NT2/D1 (cell line): ENCODE measurements at regions not wholly inside any gene's neighbourhood (a gene's known extent, or its start where the extent isn't known, plus 50 kb on each side); places are given as distances from the start of the nearest gene placed in this dataset.

Source experiments
- DNase-seq: peaks from one replicate; pipeline ENCODE4 v3.0.0-alpha.2; 2011; ENCODE audit warnings: low read depth, low spot score
- H3K27me3 ChIP-seq: 2 replicates; pipeline ENCODE4 v1.6.0; 2011; ENCODE audit warnings: mild to moderate bottlenecking; ENCODE audit not compliant: insufficient read length, insufficient read depth
- H3K36me3 ChIP-seq: 2 replicates; pipeline ENCODE4 v1.6.1; 2011; ENCODE audit warnings: mild to moderate bottlenecking, low read length, mixed read lengths; ENCODE audit not compliant: insufficient read depth, insufficient read length
- H3K4me1 ChIP-seq: 2 replicates; pipeline ENCODE4 v1.5.1; 2011; ENCODE audit not compliant: insufficient read depth, insufficient read length
- H3K4me3 ChIP-seq: 2 replicates; pipeline ENCODE4 v1.5.1; 2011; ENCODE audit warnings: low read depth; ENCODE audit not compliant: insufficient read length
- H3K9ac ChIP-seq: 2 replicates; pipeline ENCODE4 v1.6.0; 2011; ENCODE audit warnings: low read depth; ENCODE audit not compliant: insufficient read length
- H3K9me3 ChIP-seq: 2 replicates; pipeline ENCODE4 v1.5.1; 2011; ENCODE audit warnings: mild to moderate bottlenecking, low read length; ENCODE audit not compliant: insufficient read depth
- SUZ12 ChIP-seq: IDR thresholded peaks from 2 replicates; pipeline ENCODE4 v1.6.1; 2011; ENCODE audit not compliant: insufficient read length, insufficient read depth; ENCODE audit errors: extremely low read depth
- YY1 ChIP-seq: IDR thresholded peaks from 2 replicates; pipeline ENCODE4 v1.6.1; 2011; ENCODE audit not compliant: insufficient read length, insufficient read depth
- ZNF274 ChIP-seq: IDR thresholded peaks from 2 replicates; pipeline ENCODE4 v1.6.1; 2011; ENCODE audit warnings: mild to moderate bottlenecking, low read depth, low read length

DNA sequence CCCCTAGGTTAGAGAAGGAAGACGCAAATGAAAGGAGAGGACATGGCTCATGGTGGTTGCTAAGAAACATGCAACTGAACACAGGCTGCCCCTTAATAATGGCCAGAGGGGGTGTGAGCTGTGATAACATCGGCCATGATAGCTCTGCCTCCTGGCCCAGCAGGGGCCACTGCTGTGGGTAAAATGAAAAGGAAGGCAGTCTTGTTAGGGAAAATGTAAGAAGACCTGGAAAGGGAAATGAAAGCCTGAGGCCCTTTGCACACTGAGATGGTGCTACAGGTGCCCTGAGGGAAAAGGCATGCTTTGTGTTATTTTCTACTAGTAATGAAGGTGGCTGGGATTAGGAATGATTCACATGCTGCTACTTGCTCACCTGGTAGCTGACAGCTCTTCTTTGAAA lies 123.6 kb upstream of the MID1 start:
- H3K4me3 ChIP-seq, result no peak overlapping the region
- no peak overlapping the region for H3K9ac ChIP-seq
- H3K36me3 ChIP-seq, result no peaks in the 10 kb centered on the region
- no peaks in the 10 kb centered on the region for H3K4me1 ChIP-seq
- no peaks in the 10 kb centered on the region for H3K9me3 ChIP-seq
- no peak for DNase-seq
- TF ChIP-seq YY1 (no peak), ZNF274 (no peak), SUZ12 (no peak)
- no peaks in the 10 kb centered on the region for H3K27me3 ChIP-seq

DNA sequence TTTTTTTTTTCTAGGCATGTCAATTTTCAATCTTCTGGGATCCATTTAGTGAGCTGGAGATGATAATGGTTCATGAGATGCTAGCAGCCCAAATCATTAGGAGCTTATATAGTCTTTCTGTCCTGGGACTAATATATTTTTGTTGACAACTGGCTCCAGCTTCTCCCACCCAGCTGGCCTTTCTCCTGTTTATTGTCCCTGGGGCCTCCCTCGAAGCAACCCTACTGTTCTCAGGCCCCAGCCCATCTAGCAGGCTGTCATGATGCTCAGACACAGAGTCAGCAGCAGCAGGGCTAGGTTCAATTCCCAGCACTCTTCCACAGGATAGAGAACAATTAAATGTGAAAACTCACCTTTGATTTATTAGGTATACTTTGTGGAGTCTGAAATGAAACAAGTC lies 127.6 kb upstream of the MID1 start:
- TF ChIP-seq ZNF274 (no peak), SUZ12 (no peak), YY1 (no peak)
- no peak for DNase-seq
- Histone ChIP-seq H3K9me3 (no peaks in the 10 kb centered on the region), H3K36me3 (no peaks in the 10 kb centered on the region), H3K4me3 (no peak overlapping the region), H3K27me3 (no peaks in the 10 kb centered on the region), H3K9ac (no peak overlapping the region), H3K4me1 (no peaks in the 10 kb centered on the region)

DNA sequence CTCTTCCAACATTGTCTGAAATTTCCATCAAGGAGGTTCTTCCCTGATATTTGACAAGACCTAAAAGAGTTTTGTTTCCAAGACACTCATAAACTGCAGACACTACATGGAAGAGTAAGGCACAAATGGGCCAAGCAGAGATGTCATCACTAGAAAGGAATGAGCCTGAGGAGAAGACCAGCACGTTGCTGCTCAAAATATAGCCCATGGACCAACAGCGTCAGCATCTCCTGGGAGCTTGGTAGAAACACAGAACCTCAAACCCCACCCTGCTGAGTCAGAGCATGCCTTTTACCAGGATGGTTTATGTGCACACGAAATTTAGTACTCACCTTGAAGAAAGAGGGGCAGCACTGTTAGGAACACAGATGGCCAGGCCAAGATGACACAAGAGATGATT lies 128.7 kb upstream of the MID1 start:
- Histone ChIP-seq H3K36me3 (no peaks in the 10 kb centered on the region), H3K9me3 (no peaks in the 10 kb centered on the region), H3K4me3 (no peak overlapping the region), H3K9ac (no peak overlapping the region), H3K27me3 (no peaks in the 10 kb centered on the region), H3K4me1 (no peaks in the 10 kb centered on the region)
- DNase-seq, result no peak
- no peak for TF ChIP-seq ZNF274
- no peak for TF ChIP-seq SUZ12
- TF ChIP-seq YY1, result no peak

DNA sequence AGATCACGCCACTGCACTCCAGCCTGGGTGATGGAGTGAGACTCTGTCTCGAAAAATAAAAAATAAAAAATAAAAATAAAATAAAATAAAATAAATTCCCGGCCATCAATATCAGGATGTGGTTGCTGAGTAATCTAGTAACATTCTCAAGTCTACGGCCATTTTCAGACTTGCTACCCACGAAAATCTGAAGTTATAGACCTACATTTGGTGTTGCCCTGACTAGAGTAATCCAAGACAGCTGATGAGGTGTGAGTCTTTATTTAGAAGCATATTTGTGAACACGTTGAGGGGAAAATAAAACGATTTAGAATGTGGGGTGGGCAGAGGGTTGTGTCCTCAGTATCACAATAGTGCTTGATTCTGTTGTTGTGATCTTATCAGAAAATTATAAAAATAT lies 130.2 kb upstream of the MID1 start:
- DNase-seq, result no peak
- Histone ChIP-seq H3K4me1 (no peaks in the 10 kb centered on the region), H3K9me3 (no peaks in the 10 kb centered on the region), H3K27me3 (no peaks in the 10 kb centered on the region), H3K9ac (no peak overlapping the region), H3K36me3 (no peaks in the 10 kb centered on the region), H3K4me3 (no peak overlapping the region)
- TF ChIP-seq ZNF274 (no peak), SUZ12 (no peak), YY1 (no peak)

DNA sequence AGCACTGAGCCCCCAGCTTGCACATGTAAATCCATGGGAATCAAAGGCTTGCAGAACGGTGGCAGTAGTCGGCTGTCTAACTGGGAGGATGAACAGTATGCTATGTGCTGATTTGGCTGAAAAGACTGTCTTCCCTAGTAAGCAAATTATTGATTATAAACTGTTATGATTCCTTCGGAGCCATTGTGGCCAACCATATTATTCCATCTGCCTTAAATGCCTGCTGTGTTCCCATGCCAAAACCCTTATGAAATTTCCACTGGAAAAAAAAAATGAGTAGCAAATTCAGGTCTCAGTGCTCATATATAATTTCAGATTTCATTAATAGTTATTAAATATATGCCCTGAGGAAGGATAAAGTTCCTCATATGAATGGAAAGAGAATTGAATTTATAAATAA lies 132.7 kb upstream of the MID1 start:
- H3K9ac ChIP-seq, result no peak overlapping the region
- H3K27me3 ChIP-seq, result no peaks in the 10 kb centered on the region
- no peak for TF ChIP-seq ZNF274
- no peak for TF ChIP-seq SUZ12
- TF ChIP-seq YY1, result no peak
- no peaks in the 10 kb centered on the region for H3K36me3 ChIP-seq
- DNase-seq, result no peak
- H3K4me3 ChIP-seq, result no peak overlapping the region
- H3K9me3 ChIP-seq, result no peaks in the 10 kb centered on the region
- no peaks in the 10 kb centered on the region for H3K4me1 ChIP-seq

DNA sequence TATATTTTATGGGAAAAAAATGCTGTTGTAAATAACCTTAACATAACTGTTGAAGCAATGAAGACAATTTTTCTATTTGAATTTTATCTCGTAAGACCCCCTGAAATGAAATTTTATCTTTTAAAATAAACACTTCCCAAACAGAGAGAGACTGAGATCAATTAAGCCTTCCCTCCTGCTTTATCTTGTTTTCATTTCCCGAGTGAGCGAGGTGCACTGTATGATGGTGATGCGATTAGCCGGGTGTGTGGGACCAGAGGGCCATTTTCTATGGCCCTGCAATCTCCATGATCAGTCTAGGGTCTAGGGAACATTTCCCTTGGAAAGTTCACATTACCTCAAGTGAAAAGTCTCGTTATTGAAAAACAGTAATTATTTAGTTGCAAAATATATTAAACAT lies 134.1 kb upstream of the MID1 start:
- no peaks in the 10 kb centered on the region for H3K4me1 ChIP-seq
- no peak overlapping the region for H3K4me3 ChIP-seq
- no peaks in the 10 kb centered on the region for H3K9me3 ChIP-seq
- H3K36me3 ChIP-seq, result no peaks in the 10 kb centered on the region
- no peak for DNase-seq
- no peaks in the 10 kb centered on the region for H3K27me3 ChIP-seq
- TF ChIP-seq SUZ12 (no peak), ZNF274 (no peak), YY1 (no peak)
- no peak overlapping the region for H3K9ac ChIP-seq

DNA sequence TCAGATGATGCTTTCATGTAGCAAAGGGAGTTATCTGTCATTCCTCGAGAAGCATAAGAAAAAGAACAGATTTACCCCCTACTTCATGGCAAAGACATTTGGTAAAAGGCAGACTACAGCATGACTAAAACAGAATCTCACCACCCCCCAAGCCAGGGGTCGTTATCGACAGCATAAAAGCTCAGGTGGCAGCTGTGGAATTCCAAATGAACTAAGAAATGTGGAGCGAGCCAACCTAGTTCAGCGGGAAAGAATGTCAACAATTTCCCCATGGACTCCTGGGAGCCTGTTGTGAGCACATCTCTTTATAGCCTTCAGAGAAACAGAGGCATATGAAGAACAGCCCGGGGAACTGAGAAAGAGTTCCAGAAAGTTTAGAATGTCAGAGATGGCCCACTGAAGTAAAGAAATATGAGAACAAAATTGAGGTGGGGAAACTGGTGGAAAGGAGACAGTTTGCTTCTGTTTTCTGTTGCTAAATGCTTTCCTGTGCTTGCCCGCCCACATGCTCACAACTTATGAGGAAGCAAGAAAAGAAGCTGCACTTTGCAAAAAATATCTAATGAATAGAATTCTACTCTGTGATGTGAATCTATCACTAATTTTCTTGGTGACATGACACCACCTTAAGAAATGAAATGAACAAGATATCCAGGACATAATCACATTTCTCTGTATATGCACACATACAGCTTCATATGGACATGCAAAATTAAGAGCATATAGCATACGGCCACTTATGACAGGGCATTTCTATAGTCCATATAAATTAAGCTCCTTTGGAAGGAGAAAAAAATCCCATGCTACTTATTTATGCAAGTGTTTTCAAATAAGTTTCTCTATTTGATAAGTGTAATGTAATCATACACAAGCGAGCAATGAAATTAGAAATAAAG lies 135.3 kb upstream of the MID1 start:
- H3K4me3 ChIP-seq, result no peak overlapping the region
- H3K36me3 ChIP-seq, result no peaks in the 10 kb centered on the region
- TF ChIP-seq SUZ12 (no peak), ZNF274 (no peak), YY1 (no peak)
- peak; percentile 75 for DNase-seq
- H3K9me3 ChIP-seq, result no peaks in the 10 kb centered on the region
- H3K27me3 ChIP-seq, result no peaks in the 10 kb centered on the region
- no peaks in the 10 kb centered on the region for H3K4me1 ChIP-seq
- no peak overlapping the region for H3K9ac ChIP-seq

DNA sequence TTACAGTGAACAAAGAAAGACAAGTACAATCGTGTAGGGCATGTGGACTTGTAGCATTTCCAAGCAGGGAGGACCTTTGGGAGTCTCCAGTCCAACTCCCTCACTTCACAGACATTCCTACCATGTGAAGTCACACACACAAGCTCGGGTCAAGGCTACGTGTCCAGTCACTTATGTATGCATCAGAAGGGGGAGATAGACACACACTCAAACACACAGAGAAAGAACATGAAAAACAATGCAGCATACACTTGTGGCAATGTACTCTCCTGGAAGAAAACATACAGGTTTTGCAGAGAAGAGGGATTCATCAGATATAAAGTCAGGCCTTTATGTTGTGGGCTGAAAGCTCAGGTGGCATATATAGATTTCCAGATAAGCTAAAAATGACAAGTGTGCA lies 136.1 kb upstream of the MID1 start:
- Histone ChIP-seq H3K27me3 (no peaks in the 10 kb centered on the region), H3K4me1 (no peaks in the 10 kb centered on the region), H3K9me3 (no peaks in the 10 kb centered on the region), H3K4me3 (no peak overlapping the region), H3K9ac (no peak overlapping the region), H3K36me3 (no peaks in the 10 kb centered on the region)
- no peak for DNase-seq
- TF ChIP-seq YY1, result no peak
